GM21447 (cell line): ENCODE measurements at regions not wholly inside any gene's neighbourhood (a gene's known extent, or its start where the extent isn't known, plus 50 kb on each side); places are given as distances from the start of the nearest gene placed in this dataset.

ENCODE experiments used
- ATAC-seq: cut with Tn5 transposase; IDR thresholded peaks from one replicate; pipeline ENCODE4 v1.9.1; 2021; ENCODE audit not compliant: unreplicated experiment

DNA sequence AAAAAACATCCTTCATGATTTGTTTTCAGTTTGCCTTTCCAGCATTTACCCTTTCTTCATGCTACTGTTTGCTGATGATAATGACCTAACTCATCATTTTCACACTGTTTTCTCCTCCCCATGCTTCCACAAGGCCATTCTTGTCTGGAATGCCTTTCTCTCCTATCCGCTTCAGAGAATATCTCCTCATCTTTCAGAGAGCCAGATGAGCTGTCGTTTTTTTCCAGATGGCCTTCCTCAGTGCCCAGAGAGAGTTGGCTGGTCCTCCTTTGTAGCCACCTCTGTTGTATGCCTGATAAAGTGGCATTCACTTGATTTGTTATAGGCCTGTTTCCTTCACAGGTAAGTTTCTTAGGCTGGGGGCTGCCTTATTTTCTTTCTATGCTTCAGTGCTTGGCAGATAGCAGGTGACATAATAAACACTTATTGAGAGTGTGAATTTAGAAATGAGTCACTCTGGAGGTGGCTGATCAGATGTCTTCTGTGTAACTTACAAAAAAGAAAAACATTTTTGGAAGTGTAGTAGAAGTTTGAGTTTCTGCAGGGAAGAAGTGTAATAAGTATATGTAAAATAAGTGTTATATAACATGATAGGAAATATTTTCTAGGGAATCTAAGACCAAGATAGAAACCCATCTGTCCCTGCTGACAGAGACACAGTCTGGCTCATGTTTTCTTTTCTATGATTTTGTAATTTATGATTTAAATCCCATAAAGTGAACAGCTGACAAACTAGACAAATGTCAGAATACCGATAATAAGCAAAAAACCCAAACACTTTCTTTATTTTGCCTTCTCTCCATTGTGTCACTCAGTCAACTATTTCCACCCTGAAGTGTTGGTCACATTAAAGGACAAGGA lies 174.5 kb downstream of the DACT1 start:
- peak; percentile 88 for ATAC-seq

DNA sequence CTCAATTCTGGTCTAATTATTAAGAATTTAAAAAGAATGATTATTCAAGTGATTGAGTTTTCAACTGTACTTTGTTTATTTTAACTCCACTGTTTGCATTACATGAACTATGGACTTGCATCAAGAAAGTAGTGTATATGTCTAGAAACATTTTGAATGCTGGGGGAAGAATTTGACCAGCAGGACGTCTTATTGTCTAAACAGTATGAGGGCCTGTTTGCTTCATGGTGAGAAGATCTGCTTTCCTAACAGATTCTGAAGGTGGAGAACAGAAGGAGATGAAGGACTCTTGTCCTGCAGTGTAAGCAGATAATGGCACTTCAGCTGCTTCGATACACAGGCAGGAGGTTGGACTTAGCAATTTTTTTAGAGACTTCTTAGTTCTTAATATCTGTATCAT lies 176.0 kb downstream of the DACT1 start:
- no peak for ATAC-seq

DNA sequence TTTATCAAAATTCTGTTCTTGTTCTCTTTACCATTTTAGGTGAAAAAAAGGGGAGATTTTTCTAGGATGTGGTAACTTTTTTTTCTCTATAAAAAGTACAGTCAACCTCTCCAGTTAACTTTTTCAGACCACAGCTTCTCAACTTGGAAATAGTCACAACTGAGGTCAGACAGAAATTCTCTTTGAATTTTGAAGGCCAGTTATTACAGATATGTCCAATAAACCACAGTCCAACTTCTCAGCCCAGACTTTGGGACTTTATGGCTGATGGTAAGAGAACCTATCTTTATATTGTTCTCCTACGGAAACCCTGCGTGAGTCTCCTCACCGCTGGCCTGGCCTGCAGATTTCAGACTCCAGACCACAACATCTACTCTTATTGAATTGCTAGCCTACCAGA lies 176.7 kb downstream of the DACT1 start:
- no peak for ATAC-seq

DNA sequence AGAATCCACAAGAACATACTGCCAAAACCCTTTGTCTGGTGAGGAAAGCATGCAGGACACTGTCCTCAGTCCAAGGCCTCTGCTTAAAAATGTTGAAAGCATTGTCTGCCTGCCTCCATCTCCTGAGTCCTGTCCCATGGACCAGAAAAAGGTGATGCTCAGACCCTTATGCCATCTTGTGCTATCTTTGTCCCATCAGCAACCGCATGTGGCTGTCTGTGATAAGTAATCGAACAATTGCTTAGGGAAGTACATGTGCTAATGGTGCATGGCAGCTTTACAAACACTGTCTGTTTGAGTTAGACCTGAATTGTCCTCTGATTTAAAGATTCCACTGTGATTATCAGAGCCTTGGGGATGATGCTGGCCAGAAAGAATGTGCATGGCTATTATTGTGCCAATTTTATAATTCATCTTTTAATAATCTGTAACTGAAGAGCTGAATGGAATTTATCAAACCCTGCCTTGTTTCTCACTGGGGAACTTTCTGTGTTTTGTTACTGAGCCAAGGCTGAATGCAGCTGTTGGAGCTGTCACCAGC lies 177.5 kb downstream of the DACT1 start:
- no peak for ATAC-seq

DNA sequence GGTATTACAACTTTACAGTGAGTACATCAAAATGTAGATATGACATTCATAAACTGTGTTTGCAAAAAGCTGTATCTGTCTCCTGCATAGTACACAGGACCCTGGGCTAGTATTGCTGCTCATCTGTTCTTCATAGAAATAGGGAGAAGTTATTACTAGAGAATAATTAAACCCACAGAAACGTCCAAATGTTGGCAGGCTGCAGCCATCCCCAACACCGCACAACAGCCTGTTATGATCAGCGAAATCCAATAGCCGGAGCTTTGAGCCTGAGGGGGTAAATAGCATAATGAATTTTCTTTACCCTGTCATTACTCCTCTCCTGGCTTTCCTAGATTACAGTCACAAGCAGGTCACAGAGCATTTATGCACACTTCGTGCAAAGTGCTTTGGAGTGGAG lies 178.0 kb downstream of the DACT1 start:
- no peak for ATAC-seq

DNA sequence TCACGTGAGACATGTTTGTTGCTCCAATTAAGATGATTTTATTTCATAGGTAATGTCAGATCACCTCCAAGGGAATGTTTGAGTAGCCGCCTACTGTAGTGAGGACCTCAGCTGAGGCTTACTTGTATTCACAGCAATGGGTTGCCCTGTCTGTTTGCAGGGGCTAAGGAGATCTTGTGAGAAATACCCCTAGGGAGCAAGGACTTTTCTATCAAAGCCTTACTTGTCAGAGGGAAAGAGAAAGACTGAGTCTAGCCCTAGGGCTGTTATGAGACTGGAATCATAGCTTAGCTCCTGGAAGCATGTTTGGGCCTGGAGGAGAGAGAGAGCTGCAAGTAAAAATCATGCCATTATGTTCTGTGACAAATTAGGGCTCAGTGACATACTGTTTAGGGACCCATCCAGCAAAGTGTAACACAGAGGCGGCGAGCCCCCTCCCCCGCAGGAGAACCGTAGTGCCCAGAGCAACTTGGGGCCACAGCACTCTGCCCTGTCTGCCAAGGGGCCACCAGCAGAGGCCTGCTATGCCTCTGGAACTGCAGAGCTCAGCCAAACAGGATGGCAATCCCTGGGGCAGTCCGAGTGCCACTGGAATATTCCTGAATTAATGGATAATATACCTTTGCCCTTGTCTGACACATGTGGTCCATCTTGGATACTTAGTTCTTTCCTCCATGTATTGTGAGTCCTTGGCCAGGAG lies 178.8 kb downstream of the DACT1 start:
- no peak for ATAC-seq

DNA sequence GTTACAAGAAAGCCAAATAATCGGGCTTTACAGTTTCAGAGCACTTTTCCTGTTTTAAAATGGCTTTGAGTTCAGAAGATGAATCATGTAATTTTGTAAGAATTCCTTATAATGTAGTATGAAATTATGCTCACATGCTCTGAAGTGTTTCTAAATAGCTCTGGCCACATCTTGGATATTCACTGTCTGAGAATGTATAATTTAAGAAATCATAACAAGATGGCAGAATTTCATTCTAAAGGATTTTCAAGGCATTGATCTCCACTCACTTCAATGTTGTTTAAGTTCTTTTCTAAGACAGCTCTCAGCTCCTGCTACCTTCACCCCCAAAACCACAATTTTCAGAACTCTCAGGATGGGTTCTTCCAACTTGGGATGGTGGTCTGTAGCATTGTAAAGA lies 180.1 kb downstream of the DACT1 start:
- ATAC-seq: no peak

DNA sequence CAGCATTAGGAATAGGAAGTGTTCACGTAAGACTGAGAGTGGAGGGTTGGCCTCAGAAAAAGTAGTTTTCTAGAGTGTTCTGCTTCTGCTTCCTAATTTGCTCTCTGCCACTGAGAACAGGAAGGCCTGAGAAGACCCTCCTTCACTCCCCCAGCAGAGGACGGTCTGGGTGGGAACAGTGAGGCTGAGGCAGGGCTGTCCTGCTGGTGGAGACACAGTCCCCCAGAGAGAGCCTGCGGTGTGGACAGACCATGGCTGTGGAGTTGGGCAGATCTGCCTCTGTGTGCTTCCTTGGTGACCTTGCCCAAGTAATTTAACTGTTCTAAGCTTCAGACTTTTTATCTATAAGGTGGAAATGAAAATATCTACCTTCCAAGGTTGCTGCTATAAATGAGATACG lies 182.3 kb downstream of the DACT1 start:
- no peak for ATAC-seq

DNA sequence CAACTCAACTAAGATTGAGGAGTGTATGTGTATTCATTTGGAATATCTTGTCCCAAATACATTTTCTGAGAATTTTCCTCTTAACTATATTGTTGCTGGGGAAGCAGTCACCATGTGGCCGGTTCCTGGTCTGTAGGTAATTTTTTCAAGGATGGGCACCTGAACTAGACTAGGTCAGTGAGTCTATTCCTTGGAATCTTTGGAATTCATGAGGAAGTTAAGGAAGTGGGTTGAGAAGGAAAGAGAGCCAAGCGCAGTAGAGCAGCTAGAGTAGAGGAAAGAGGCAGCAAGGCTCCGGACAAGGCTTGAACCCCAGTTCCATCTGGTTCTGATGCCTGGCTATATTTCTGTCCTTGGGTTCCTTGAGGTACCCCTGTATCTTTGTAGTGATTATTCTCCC lies 183.7 kb downstream of the DACT1 start:
- no peak for ATAC-seq

DNA sequence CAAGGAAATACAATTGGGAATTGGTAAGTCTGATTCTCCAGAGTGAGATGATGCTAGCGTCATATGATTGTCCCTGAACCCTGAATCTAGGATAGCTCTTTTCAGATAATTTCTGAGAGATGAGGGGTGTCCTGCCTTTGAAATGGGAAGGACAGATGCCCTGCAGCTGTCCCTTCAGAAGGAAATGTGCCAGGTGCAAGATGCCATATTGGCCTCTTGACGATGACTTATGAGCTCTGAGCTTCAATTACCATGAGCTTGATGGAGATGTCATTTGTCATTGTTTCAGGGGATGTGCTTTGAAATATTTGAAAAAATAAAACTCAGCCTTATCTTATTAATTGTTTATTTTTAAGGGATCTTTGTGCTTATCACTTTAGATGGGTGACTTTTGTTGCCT lies 185.1 kb downstream of the DACT1 start:
- ATAC-seq: no peak

DNA sequence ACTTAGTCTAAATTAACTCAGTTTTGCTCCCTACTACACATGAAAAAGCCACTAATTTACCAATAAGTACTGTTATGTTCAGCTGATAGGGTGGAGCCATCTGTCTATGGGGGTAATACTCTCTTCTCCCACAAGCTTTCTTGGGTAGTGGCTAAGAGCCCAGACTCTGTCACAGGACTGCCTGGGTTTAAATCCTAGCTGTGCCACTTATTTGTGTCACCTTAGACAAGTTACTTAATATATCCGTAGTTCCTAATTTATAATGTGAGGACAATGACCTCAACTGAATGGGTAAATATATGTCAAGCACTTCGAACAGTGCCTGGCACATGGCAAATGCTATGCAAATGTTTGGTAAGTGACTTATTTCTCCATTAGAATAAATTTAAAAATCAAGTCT lies 185.6 kb downstream of the DACT1 start:
- no peak for ATAC-seq

DNA sequence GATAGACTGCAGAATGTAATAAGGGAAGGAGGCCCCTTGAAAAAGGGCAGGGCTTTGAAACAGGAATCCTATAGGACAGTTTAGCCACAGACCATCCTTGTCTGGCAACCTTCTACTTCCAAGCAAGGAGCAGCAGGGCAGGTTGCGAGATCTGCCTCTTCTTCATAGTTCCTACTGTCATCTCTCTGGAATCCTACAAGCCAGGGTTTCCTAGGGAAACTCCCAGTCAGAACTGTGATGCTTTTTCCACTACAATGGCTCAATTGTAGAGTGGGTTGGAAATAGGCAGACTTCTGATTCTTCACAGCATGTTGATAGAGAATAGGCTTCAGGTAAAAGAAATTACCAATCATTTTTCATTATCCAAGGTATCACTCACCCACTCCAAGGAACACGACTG lies 186.3 kb downstream of the DACT1 start:
- no peak for ATAC-seq

DNA sequence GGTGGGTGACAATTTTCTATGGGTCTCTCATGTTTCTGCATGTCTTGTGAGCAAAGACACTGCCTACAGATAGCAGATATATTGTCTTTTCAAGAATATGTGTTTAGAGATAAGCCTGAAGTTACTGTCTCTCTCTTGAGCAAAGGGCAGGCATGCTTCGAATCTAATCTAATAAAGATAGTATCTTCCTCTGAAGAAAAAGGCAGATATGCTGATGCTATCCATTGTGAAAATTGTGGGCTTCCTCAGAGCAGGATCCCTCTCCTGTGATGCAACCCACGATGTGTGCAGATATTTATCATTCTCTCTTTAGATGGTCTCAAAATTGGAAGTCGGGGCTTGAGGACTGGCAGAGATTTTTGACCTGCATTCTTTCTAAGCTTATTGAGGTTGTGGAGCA lies 187.0 kb downstream of the DACT1 start:
- ATAC-seq: no peak

DNA sequence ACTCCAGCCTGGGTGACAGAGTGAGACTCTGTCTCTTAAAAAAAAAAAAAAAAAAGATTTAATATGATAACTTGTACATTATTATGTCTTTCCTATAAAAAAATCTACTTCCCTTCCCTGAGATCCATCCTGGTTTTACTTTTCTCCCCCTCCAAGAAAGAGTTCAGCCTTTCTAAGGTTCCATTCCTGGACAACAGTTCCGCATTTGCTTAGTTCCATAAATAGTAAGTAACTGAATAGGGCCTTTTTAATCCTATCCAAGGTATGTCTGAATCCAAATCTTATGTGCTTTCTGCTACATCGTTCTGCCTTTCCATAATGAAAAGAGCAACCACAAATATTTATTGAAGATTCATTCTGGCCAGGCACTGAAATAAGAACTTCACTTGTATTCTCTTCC lies 187.8 kb downstream of the DACT1 start:
- no peak for ATAC-seq

DNA sequence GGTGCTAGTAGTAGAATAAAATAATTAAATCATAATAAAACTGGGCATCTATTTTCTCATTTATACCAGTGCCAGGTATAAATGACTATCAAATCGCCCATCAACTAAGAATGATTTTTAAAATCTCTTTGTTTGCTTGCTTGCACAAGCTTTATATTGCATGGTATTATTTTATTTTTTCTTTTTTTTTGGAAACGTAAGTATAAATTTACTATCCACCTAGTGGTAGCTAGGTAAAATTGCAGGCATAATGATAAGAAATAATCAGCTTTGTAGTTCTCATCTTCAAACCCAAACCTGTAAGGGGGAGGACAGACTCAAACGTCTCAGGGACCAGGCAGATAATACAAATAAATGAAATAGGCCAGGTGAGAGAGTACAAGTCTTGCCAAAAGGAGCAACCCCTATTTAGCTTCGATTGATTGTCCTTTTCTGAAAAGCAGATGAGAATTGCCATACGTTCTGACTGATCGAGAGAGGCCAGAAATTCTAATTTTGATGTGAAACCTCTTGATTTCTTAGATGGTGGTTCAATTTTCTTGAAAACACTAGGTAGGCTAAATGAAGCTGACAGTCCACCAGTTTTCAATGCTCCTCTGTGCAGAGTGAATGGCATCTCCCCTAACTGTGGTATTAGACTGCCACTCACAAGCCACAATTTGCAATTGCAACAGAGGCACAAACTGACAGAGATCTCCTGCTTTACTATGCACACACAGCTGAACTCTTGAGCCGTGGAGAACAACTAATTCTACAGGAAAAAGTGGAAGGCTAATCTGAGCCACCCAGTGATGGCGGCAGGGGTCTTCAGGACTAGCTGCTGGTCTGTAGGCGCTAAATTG lies 189.3 kb downstream of the DACT1 start:
- no peak for ATAC-seq

DNA sequence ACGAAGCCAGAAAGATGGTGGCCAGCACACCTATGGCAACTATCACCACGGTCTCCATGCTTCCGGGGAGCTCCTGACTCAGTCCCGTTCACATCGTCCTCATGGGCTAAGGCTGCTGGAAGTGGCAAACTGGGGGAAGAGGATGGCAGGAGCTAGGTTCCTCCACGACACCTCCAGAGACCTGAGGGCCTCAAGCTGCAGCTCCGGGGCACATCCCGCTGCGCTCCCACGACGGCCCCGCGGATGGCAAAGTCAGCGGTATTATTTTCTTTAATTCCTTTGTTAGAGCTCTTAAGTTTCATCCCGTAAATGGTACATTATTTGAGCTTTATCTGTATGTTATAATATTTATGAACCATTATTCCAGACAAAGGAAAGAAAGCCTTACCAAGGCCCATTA lies 190.5 kb downstream of the DACT1 start:
- no peak for ATAC-seq

DNA sequence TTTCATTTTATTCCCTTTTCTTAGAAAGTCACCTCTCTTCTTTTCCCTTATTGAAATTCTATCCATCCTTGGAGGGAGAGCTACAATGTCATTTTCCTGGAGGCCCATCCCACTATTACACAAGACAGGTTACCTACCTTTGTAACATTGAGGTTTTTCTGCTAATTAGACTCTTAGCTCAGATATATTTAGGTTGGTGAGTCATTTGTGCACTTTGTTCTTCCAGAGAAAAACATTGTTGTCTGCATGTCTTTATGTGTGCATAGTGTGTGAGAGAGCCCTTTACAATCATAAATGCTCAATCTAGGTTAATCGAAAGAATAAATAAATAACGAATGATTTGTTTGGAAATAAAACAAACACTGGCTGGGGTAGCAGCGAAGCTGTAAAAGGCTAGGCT lies 191.8 kb downstream of the DACT1 start:
- no peak for ATAC-seq

DNA sequence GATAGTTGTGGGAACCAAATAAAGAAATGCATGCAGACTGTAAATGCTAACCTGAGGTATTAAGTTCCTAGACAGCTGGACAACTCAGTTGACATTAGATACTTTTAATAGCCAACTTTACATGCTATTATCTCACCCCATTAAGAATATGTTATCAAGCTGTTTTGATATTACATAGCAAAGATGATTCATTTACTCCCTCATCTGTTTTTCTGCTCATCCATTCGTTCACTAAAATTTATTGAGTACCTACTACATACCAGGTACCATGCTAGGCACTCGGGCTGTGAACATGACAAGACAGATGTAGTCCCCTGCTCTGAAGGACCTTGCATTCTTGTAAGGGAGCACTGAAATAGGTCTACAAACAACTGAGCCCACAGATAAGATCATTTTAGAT lies 192.4 kb downstream of the DACT1 start:
- ATAC-seq: no peak

DNA sequence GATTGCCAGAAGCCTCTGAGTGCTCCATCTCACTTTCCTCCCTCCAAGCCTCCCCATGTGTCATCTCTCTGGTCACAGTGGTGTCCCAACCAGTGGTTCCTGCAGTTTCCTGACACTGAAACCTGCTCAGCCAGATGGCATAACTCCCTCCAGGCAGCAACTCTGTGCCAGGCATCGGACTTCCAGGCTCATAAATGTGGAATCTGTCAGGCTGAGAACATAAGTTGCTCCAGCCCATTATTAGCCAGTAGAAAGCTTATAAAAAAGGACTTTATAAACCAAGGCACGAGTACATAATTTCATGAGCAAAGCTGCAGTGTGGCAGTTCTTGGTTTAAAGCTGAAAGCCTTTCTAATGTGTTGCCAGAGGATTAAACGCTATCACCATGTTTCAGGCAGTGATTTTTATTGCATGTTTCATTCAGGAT lies 194.3 kb downstream of the DACT1 start:
- no peak for ATAC-seq

DNA sequence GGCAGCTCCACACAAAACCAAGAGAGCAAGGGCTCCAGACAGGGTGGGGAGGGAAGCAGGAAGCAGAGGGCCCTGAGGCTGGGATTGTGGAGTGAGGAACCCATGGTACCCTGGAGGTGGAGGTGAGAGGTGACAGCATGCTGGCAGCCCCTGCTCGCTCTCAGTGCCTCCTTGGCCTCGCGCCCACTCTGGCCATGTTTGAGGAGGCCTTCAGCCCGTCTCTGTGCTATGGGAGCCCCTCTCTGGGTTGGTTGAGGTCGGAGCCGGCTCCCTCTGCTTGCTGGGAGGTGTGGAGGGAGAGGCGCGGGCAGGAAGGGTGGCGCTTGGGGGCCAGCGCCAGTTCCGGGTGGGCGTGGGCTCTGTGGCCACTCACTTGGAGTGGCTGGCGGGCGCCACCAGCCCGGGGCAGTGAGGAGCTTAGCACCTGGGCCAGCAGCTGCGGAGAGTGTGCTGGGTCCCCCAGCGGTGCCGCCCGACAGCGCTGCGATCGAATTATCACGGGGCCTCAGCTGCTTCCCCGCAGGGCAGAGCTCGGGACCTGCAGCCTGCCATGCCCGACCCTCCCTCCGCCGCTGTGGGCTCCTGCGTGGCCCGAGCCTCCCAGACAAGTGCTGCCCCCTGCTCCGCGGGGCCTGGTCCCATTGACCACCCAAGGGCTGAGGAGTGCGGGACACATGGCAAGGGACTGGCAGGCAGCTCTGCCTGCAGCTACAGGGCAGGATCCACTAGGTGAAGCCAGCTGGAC lies 196.0 kb downstream of the DACT1 start:
- no peak for ATAC-seq
